ENCODE measurements at regions not wholly inside any gene's neighbourhood (a gene's known extent, or its start where the extent isn't known, plus 50 kb on each side); places are given as distances from the start of the nearest gene placed in this dataset.

DNA sequence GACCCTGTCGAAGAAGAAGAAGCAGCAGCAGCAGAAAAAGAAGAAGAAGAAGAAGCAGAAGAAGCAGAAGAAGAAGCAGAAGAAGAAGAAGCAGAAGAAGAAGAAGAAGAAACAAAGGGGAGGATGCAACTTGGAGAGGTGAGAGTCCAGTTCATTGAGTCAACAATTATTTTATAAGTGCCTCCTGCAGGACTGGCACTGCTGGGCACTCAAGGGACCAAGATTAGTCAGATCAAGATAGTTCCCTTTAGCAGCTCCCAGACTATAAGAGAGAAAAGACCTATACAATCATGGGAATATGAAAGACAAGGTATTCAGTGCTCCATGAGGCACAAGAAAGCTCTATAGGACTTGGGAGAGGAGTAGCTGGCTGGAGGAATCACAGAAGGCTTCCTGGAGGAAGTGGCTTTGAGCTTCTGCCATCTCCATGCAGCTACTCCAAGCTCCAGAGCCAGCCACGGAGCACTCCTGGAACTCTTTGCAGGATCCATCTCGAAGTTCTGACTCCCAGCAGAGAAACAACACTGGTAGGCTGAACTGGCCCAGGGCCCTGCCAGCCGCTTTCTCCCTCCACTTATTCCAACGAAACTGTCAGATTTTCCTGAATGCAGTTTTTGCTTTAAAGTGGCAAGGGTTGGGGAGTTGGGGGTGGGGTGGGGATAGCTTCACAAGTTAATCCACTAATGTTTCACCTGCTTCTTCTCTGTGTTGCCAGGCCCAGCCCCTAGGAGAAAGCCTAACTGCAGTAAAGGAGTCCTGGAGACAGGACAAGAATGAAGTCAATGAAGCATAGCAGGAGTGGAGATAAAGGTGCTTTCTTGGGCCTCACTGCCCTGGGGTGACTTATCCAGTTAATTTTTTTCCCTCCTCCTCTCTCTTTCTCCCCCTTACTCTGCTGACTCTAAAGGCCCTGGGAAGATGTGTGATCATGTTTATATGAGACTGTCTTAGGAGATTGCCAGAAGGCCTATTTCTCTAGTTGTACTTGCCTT is 140.1 kb upstream of the PARP11 start:
- no peak for DNase-seq

DNA sequence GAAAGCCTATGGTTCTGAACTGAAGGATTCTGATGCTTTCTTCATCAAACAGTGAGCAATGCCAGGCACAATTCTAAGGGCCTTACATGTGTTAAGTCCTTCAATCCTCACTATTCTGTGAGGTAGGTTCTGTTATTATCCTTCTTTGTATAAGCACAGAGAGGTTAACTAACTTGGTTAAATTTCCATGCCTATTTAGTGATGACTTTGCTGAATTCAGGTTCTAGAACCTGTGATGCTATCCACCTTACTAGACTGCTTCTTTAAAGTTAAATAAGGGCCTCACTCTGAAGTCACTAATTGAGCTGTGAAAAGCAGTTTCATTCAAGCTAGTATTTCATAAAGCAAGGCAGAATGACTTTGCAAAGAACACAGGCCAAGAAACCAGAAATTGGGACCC is 138.9 kb upstream of the PARP11 start:
- no peak for DNase-seq

DNA sequence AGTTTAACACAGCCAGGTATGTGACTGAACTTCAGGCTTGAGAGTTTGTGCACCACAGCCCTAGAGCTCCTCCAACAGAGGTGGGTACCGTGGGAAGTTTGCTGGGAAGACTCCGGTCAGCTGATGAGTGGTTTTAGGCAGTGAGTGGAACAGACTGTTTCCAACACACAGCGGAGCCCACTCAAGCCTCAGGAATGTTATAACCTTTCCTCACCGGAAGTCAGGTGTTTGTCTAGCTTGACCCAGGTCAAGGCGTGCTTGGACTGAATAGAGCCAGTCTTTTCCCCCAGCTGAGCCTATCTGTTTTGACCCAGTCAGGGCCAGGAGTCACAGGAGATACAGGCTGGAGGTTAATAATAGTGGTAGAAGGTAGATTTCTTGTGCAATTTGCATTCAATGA is 138.4 kb upstream of the PARP11 start:
- DNase-seq: no peak

DNA sequence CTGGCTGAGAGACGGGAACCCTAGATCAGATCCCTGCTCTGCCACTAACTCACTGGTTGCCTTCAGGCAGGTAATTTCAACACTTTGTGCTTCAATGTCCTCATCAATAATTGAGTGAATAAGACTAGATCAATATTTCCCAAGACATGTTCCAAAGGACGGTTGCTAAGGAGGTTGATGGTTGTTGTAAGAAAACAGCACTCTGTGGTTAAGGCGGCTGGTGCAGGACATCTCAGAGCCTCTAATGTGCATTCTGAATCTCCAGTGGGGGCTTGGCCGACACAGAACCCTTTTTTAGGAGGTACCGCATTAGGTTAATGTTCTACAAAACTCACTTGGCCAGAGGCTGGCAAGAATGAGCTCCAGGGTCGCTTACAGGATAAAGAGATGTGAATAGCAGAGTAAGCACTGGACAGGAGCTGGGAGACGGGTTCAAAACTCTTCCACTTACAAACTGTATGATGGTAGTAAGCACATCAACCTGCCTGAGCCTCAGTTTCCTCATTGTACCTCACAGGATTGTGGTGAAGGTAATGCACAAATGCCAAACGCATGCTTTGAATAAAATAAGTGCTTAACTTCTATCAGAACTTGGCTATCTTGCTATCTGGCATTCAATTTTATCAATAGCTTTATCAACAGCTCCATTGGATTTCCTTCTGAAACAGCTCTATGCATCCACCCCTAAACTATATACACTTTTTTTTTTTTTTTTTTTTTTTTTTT is 136.9 kb upstream of the PARP11 start:
- DNase-seq: no peak

DNA sequence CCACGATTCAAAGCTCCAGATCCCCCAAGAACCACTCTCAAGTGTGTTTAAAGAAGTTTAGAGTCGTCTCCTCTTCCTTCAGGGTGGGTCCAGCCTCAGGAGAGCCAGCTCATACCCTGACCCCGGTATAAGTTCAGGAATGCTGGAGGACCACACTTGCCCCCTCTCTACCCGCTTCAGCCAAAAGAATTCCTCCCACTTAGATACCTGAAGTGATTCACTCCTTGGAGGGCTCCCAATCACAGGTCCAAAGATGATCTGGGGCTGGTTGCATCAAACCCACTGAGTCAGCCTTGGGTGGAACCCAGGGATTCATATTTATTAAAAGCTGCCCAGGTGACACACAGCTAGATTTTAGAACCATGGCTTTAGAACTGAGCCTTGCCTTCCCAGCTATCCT is 133.5 kb upstream of the PARP11 start:
- DNase-seq: no peak

DNA sequence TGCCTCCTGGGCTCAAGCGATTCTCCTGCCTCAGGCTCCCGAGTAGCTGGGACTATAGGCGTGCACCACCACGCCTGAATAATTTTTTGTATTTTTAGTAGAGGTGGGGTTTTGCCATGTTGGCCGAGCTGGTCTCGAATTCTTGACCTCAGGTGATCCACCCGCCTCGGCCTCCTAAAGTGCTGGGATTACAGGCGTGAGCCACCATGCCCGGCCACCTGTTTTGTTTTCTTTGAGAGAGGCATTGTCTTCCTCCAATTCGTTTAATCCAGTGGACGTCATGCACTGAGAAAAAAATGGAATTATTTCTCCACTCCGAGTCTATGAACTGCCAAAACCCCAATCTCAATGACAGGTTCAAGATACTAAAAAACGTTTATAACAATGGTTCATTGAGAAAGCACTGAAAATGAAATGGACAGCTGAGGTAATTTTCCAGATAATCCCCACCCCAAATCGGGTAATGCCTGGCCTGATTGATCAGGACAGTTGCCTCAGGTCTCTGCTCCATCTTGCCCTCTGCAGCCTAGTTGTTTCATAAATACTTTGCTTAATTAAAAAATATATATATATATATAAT is 132.7 kb upstream of the PARP11 start:
- no peak for DNase-seq

DNA sequence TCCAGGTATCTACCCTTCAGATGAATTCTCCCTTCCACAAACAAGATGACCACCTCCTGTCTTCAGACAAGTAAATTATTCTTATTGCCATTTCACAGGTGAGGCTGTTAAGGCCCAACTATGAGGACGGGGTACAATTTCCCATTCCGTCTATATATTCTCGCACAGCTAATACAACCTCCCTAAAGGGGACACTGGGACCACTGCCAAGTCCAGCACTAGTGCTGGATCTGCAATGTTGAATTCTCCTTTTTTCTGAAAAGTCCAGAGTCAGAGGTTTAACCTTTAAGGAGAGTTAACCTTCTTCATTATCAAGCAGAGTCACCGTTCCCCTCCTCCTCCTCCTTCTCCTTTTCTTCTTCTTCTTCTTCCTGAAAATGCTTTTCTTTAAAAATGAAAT is 130.4 kb upstream of the PARP11 start:
- no peak for DNase-seq

DNA sequence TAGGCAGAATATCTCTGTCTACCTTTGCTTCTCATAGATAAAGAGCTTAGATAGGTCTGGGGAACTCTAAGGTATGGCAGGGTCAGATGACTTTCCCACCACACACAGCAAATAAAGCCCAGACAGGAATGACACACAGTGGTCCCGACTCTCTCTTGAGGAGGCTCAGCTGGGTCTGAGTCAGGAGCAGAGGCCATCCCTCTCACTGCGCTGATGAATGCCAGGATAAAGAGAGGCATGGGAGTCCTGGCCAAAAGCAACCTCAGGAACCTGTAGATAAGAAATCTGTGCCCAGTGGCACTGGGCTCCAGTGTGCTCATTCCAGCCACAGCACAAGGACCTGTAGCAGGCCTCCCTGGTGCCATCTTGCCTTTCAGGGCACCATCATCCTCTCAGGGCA is 129.4 kb upstream of the PARP11 start:
- DNase-seq: no peak

DNA sequence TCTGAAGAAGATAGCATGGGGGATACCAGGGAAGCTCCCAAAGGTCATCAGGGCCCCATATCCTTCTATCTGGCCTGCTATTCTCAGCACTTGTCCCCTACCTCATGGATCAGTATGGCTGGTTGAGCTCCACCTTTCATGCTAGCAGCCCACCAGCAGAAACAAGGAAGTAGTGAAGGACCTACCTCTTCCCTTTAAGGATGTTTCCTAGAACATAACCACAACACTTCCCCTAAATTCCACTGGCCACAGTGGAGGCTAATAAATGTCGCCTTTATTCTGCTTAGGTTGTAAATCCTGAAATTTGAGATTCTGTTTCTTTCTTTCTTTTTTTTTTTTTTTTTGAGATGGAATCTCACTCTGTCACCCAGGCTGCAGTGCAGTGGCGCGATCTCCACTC is 128.6 kb upstream of the PARP11 start:
- no peak for DNase-seq

DNA sequence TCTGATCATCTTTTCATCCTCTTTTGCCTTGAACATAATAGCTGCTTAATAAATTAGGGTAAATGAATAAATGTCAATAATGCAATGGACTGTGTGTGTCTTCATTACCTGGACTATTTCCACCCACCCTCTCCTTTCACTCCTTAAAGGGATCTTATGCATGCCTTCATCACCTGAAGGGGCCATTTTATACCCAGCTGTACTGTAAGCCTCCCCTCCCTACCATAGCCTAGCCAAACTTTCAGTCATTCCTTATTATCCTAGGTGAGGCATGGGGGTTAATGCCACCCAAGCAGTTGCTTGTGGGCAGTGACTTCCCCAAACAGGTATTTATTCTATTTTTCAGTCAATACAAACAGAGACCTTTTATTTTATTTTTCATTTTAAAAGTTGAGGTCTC is 127.8 kb upstream of the PARP11 start:
- DNase-seq: no peak

DNA sequence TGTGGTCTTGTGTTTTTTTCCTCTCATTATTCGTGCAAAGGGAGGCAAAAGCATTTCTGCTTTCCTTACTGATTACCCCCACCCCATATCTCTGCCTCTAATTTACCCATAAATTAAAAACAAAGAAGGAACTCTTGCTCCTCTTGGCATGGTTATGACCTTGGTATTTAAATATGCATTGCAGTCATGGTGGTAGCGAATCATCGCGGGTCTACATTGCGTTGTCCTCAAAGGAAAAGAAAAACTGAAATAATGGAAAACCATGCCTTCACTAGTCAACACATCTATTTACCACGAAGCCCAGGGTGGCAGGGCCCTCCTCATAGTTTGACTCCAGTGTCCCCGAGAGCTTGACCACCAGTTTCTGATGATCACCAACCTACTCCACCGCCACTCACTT is 126.7 kb upstream of the PARP11 start:
- DNase-seq: no peak

DNA sequence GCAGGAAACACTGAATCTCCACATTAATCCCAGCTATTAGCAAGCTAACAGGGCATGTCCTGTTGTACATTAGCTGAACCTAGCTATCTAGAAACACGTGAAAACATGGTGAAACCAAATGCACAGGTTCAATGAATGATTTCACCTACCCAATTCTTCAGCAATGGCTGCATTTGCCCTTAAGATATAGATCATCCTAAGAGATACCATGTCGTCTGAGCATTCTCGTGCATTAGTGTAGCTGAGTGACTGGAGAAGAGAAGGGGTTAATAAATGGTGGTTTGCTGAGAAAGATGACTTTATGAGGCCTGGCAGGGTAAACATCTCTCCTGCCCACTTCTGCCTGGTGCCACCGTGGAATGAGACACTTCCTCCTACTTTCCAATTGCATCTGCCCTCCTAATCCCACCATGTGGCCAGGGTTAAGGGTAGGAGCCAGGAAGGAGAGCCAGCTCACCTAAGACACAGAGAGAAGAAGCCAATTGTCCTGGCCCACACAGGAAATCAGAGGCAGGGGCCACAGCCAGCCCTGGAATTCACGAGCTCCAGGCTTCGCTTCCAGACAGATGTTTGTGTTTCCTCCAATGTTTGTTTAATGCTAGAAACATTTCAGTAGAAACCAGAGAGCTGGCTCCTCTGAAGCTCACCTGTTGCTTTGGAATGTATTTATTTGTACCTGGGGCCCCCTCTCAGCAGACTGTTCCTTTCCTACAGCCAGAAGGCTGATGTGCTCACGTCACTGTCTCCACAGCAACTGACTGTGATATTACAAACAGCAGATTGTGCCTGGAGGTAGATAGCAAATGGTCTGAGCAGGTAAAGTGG is 126.0 kb upstream of the PARP11 start:
- no peak for DNase-seq

DNA sequence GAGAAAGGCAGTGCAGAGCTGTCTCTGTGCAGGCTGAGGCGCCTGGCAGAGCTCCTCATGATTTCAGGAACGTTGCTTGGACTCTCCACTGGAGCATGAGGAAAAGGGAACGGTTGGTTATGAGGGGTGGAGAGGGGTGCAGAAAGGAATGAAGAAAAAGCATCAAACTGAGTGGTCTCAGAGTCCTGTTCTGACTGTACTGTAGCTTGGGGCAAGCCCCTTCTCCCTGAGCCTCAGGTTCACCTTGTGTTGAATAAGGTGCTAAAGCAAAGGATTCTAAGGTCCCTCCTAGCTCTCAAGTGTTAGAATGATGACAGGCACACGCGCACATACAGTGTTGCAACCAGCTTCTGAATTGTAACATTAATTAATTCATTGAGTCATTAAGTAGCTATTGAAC is 125.2 kb upstream of the PARP11 start:
- DNase-seq: no peak

DNA sequence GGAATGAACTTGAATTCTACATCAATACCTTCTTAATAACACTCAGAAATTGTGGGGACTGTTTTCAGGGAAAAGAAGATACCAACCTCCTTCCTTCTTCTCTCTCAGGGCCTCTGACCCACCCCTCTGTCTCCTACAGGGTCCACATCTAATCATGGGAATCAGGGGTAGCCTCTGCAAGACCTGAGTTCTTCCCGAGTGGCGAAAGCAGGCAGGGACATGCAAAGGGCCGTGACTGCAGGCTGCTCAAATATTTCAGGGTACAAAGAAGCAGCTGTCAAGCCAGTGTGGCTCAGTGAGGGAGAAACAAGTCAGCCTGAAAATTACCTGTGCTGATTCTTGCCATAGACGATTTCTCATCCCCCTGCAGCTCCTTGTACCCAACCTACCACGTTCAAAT is 123.1 kb upstream of the PARP11 start:
- no peak for DNase-seq

DNA sequence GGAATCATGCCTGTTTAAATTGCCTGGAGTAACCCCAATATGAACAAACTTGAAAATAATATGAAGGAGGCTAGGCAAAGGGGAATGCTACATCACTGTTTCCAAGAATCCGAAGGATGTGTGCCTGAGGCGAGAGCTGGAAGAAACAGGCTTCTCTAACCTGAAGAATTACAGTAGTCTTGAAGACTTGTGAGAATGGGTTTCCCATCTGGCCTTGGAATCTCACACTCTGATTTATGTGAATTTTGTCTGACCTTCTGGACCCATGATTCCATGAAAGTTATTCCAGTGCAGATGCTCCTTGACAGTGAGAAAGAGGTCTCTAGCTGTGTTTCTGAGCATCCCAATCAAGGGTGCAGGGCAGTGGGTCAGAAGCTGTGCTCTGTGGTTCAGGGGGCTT is 122.1 kb upstream of the PARP11 start:
- no peak for DNase-seq

DNA sequence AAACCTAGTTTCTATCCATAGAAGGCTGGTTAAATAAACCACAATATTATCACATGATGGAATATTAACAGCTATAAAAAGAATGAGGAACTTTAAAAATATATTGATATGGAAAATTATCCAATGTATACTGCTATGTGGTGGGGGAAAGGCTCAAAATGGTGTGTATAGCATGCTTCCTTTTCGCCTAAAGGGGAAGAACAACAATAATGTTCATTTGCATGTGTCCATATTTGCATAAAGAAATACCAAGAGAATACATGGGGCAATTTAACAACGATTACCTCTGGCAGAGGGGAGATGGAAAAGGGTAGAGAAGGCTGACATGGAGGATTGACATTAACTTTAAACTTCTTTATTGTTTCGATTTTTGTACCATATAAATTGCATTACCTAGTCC is 121.3 kb upstream of the PARP11 start:
- DNase-seq: no peak

DNA sequence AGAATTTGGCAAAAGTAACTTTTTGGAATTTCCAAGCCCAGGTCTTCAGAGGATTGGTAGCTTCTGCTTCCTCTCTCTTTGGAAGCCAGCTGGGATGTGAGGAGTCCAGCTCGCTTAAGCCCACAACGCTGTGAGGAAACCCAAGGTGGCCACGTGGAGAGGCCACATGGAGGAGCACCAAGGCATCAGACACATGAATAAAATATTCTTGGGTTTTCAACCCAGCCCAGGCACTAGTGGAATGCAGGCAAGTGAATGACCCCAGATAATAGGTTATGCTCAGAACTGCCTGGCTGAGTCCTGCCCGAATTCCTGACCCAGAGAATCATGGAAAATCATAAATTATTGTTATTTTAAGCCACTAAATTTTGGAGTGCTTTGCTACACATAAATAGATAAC is 119.7 kb upstream of the PARP11 start:
- no peak for DNase-seq

DNA sequence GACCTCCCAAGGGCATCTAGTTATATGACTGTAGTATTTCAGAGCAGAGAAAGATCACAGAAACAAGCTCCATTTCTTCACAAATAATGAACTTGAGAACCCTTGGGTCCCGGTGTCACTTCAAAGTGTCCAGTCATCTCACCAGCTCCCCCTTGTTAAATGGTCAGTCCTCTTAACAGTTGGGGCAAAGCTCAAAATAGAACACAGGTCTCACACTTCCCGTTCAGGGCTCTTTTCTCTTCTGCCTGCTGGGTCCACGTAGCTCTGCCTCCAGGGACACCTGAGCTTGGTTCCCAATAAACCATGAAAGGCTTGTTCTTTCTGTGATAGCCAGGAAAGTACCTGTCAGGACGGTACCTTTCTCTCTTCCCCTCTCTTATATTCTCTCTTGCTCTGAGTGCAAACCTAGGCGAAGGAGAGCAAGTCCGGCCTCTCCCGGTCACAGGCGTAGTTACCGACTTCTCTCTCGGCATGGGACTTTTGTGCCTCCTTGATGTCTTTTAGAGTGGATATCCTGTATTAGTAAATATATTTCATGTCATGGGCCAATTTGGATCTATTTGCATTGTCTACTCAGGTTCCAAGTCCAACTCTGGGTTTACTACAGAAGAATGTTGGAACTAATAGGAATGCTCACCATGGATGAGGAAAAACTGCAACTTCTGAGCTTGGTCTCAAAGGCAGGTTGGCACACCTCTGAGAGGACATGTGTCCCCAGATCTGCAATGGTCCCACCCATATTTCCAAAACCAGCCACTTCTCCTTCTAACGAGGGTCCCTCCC is 118.8 kb upstream of the PARP11 start:
- no peak for DNase-seq

DNA sequence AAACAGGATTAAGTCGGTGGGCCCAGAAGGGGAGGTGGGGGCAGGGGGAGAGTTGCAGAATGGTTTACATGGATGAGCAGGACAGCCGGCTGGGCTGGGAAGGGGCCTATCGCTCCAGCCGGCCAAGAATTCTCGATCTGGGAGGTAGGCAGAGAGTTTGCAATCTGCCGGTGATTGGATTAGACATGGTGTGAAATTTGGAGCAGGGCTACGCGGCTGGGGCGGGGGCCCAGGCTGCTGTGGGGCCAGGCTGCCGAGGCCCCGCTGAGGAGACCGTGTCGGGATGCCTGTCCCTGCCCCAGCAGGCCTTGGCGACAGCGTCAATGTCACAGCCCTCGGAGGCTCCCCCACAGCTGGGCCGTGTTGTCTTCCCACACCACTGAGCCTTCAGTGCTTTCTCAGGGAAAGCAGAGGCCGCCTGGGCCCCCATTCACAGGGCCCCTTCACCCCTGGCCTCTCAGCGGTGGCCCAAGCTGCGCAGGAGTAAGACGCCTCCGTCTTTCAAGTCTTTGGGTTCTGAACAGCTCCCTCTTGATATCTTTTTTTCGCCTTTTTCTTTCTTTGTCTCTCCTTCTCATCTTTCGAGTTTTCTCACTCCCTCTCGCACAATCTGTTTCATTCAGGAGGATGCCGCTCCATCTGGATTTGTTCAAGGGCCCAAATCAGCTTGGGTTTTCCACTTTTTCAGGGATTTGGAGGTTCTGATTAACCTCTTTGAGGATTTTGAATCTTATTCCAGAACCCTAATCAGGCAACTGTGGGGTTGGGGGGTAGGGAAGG is 117.5 kb upstream of the PARP11 start:
- no peak for DNase-seq

DNA sequence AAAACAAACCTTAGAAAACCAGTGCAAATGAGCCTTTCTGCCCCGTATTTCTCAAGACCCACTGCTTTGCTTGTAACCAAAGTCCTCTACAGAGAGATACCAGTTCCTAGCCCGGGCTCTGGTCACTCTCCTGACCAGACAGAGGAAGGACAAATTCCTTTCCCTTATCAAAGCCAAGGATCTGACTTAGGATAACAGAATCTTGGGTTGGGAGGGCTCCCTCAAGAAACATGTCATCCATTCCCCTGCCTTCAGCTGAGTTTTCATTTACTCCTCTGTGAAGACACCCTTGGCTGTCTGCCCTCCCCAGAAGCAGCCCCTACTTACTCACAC is 116.0 kb upstream of the PARP11 start:
- DNase-seq: no peak

DNA sequence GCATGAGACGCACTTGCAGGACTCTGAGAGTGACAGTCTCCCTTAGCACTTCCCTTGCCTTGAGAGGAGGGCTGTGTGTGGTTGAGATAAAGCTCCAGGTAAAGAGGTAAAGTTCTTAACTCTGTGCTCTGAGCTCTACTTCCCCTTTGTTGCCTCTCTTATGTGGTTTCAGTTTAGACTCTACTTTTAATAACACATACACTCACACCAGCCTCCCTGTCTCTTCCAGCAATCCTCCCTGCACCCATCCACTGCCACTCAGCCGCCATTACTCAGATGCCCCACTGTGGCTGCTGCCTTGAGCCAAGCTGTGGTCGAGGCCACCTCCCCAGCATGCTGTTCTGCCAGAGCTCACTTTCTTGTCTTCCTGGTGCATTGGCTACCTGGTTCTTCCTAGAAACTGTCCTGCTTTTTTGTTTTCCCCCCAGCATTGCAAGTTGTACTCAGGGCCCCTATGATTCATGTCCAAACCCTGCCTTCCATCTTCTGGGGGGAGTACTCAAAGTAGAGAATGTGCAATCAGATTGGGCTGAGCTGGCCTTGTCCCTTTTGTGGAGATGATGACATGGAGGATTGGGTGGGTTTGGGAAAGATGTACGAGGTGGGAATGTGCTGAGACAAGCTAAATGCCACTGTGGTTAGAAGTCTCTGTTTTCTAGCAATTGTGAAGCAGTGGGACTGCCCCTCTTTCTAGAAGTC is 115.5 kb upstream of the PARP11 start:
- DNase-seq: no peak
